SKM-1 treated with dmso at 0.1 percent for 144 hours (cell line): ENCODE measurements at regions not wholly inside any gene's neighbourhood (a gene's known extent, or its start where the extent isn't known, plus 50 kb on each side); places are given as distances from the start of the nearest gene placed in this dataset.
A peak's percentile ranks its signal among the peaks of the same experiment; 100 is the strongest.
"Not testable (repeated sequence)": the region's sequence is repeated elsewhere in the genome, so short reads cannot be mapped to it uniquely, and the experiment has no call there.

Experiments used
- DNase-seq: peaks from one replicate; lab custom pipeline; 2025; ENCODE audit not compliant: unreplicated experiment; lab: John Stamatoyannopoulos, UW

DNA sequence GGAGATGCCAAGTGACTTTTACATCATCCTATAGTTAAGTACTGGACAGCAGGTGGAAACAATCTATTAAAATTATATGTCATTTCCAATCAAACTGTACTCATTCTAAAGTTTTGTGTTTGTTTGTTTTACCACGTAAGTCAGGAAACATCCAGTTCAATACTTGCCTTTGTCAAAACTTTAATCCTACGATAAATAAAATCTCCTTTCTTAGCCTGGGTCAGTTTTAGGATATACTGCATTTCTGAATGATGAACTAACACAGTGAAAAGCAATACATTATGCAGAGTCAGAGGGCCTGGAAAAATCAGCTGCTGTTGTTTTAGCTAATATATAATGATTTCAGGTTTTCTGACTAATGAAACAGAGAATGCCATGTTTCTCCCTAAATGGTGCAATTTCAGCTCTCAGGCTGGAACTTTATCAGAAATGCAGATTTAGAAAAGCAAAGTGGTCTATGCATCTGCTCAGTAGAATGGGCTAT, 756.4 kb downstream of the CDH11 start:
- DNase-seq: no peak

DNA sequence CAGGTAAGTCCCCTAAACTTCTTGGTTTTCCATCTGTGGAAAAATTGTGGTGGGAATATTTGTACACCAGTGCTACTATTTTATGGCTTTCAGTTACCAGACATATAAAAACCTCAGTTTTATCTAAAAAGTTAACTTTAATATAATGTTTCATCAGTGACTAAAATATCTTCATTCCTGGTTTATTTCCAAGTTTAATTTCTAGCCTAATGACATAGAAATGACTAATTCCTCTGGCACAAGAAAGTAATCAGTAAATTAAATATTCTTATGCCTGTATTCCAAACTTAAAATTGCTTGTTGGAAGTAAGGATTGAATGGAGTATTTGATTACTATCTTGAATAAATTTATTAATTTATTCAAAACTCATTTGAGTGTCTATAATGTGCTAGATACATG, 757.0 kb downstream of the CDH11 start:
- DNase-seq: no peak

DNA sequence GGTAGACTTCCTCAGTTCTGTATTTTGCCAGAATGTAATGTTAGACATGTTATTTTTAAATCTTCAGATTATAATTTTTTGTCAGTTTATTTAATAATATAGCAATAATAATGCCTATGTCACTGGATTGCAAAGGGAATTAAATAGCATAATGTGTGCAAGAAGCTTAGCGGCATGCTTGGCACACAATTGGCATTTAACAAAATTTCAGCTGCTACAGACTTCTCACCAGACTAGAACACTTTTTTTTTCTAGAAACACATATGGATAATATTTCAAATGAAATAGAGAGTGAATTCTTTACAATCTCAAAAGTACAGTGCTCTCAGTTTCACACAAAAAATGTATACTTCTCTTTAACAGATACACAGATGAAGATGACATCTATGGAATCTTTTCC, 757.4 kb downstream of the CDH11 start:
- no peak for DNase-seq

DNA sequence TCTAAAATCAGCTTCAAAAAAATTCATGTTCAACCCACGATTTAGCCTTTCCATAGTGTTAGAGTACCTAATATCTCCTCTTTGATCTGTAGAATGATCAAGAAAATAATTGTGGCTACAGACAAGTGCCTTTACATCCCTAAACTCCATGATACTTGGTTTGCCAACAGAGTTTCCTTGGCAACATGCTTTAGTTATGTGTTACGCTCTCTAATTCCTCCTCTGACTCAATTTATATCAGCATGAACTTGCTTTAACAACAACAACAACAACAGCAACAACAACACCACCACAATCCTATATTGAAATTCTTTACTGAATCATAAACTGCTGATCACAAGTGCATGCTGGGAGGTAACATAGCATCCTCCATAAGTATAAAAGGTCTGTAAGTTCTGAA, 757.8 kb downstream of the CDH11 start:
- DNase-seq: no peak

DNA sequence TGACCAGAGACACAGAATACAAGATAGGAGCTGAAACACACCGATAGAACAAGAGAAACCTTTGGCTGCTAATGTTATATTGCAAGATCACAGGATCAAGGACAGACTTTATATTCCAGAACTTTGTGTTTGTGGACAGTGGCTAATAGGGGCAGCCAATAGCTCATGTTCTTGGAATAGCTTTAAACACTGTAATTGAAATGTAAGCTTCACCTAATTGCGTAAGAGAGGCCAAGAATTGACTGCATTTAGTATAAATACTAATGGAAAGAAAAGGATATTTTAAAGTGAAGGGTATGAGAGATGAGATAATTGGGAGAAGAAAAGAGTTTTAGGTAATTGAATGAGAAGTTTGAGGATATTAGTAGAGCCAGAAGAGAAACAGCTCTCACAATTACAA, 758.8 kb downstream of the CDH11 start:
- no peak for DNase-seq

DNA sequence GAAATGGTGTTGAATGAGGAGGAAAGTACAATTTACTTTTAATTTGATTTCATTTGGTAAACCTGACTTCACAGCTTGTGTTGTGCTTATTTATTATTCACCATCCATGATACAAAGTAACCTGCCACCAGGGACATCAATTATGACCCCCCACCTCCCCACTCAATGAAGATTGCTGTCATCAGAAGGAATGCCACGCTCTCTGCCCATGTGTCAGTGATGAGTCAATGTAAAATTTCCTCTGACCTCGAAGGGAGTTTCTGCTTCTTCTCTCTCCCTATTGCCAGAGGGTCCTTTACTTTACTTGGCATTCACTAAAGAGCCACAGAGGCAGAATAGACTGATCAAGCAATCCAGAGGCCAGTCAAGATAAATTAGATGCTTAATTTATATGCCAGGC, 759.7 kb downstream of the CDH11 start:
- DNase-seq: no peak

DNA sequence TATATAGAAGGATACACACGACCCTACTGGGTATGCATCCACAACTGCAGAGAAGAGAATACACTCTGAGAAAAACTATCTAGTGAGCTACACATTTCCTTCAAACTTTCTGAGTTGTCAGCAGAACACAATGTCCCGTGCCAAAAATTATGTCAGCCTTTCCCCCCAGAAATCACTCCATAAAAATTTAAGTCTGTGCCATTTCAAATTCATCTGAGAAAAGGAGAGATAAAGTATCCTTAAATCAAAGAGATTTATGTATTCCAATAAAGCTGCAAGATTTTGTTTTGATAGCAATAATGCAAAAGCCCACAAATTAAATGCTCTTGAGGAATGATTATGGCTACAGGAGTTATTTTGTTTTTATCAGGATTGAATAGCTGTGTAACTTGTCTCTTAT, 760.1 kb downstream of the CDH11 start:
- DNase-seq: no peak

DNA sequence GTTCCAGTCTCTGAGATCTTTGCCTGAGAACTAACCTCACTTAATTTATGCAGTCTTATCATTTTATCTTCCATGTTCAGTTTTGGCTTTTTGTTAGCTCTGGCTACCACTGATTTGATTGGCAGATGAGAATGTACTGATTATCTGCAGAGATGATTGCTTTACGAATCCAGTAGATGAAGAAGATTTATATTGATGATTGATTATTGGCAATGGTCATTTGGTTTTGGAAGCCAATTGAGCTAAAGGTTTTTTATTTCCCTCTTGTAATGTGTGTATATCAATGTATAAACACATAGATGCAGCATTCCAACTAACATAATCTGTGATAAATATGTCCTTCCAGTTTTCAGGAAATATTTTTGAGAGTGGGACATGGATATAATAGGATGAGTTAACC, 763.6 kb downstream of the CDH11 start:
- no peak for DNase-seq

DNA sequence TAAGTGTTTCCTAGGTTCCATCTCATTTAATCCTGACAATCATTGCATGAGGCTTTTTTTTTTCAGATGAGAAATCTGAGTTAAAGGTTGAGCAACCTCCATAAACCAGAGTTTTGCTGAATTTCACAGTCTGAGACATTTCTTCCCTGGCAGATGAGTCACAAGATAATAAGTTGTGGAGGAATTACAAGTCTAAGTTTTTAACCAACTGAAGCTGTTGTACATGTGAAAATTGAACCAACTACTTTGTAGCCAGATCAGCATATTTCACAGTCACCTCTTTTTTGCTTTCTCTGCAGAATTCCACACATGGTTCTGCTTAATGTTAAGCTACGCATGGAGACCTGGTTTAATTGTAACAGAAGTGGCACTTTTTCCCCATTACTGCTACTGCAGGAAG, 765.6 kb downstream of the CDH11 start:
- peak; percentile 13 for DNase-seq

DNA sequence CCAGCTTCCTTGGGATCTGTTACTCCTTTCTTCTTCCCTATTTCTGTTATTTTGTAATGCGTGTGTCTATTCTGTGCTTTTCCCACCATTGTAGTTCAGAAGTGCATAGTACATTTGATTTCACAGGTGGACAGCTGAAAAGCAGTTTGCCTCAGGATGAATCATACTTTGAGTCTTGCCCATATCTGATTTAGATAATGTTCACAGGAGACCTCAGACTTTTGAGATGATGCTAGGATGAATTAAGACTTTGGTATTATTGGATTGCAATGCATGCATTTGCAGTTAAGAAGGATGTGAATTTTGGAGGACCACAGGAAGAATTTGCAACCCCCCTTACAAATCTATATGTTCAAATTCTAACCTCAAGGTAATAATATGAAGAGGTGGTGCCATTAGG, 769.6 kb downstream of the CDH11 start:
- DNase-seq: no peak

DNA sequence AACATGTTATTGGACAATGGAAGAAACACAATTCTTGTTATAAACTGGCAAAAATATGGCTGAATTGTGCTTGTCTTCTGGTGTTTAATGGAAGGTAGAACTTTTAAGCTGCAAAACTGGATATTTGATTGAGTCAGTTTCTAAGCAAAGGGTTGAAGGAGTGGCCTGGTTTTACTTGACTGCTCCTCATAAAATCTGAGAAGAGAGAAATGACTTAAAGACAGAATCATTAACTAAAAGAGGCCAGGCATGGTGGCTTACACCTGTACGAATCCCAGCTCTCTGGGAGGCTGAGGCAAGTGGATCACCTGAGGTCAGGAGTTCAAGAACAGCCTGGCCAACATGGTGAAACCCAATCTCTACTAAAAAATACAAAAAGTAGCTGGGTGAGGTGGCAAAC, 770.7 kb downstream of the CDH11 start:
- DNase-seq: no peak

DNA sequence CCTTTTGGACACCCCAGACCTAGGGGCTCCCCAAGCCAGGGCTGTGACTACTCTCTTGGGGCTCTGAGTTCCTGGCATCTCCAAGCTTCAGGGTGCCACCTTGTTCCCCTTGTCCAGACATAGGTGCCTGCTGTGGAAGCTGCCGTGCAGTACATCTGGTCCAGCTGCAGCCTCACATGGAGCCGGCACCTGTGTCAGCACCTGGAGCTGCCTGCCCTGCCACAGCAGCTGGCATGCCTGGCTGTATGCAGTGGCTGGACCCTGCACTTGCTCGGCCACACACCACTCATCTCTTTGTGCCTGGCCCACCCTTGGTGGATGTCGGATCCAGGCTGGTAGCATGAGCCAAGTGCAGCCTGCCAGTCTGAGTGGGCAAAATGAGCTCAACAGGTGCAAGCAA, 775.8 kb downstream of the CDH11 start:
- no peak for DNase-seq

DNA sequence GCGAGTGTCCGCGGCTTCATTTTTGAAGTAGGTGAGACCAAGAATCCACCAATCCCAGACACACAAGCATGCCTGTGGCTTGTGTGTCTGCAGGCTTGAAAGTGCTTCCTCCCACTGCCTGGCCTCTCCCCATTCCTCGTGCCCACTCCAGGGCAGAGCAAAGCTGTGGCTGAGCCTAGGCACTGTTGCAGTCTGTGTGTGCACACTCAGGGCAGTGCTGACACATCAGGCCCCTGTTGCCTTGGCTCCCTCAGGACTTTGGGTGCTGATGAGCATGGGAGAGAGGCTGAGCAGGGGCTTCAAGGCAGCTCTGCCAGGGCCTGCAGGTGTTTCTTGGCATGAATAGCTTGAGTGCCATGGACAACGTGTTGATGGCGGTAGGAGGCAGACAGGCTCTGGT, 776.7 kb downstream of the CDH11 start:
- DNase-seq: no peak

DNA sequence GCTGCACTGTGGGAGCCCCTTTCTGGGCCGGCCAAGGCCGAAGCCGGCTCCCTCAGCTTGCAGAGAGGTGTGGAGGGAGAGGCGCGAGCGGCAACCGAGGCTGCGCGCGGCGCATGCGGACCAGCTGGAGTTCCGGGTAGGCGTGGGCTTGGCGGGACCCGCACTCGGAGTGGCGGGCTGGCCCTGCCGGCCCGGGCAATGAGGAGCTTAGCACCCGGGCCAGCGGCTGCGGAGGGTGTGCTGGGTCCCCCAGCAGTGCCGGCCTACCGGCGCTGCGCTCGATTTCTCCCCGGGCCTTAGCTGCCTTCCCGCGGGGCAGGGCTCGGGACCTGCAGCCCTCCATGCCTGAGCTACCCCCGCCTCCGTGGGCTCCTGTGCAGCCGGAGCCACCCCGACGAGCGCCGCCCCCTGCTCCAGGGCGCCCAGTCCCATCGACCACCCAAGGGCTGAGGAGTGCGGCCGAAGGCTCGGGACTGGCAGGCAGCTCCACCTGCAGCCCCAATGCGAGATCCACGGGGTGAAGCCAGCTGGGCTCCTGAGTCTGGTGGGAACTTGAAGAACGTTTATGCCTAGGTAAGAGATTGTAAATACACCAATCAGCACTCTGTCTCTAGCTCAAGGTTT, 777.9 kb downstream of the CDH11 start:
- not testable (repeated sequence) for DNase-seq

DNA sequence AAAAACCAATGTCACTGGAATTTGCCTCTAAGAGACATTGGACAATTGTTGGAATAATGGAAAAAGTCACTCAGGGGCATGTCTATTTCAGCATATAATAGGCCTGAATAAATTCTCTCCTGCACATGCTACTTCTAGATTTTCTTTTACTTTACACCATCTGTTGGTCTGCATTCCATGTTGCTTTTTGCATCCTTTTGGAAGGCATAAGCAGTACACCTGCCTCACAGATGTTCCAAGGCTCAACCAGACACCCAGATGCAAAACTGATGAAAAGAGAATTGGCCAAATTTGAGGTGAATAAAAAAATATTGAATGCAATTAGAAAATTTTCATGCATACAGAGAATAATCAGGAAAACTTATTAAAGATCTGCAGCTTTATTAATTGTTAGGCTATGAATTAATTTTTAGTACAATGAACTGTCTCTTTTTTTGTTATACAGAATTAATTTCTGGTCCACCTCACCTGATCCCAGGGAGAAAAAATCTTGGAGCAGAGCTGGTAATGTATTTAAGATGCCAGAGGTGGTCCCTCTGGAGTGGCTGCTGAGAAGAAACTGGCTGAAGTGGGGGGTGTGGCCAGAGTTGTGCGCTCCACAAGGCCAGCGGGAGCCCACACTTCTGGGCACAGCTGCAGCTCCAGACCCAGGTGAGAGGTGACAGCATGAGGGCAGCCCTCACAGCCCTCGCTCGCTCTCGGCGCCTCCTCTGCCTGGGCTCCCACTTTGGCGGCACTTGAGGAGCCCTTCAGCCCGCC, 778.6 kb downstream of the CDH11 start:
- DNase-seq: no peak

DNA sequence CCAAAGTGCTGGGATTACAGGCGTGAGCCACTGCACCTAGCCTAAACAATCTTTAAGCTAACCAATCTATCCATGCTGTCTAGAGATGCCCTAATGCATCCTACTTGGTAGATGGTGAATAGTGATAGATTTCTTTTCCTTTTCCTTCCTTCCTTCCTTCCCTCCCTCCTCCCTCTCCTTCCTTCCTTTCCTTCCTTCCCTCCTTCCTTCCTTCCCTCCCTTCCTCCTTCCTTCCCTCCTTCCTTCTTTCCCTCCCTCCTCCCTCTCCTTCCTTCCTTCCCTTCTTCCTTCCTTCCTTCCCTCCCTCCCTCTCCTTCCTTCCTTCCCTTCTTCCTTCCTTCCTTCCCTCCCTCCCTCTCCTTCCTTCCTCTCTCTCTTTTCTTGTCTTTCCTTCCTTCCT, 780.5 kb downstream of the CDH11 start:
- not testable (repeated sequence) for DNase-seq

DNA sequence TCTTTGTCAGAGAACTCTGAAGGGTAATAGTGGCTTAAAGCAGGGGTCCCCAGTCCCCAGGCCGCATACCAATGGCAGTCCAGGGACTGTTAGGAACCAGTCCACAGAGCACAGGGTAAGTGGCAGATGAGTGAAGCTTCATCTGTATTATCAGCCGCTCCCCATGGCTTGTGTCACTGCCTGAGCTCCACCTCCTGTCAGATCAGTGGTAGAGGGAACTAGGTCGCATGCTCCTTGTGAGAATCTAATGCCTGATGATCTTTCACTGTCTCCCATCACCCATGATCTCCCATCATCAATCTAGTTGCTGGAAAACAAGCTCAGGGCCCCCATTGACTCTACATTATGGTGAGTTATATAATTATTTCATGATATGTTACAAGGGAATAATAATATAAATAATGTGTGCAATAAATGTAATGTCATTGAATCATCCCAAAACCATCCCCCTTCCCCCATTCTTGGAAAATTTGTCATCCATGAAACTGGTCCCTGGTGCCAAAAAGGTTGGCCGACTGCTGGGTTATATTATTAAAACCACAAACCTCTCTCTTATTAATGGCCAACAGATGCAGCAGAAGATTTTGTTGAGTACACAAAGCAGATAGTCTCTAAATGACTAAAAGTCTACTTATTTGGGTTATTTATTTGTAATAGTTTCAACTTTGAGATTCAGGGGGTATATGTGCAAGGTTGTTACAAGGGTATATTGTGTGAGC, 782.7 kb downstream of the CDH11 start:
- DNase-seq: no peak

DNA sequence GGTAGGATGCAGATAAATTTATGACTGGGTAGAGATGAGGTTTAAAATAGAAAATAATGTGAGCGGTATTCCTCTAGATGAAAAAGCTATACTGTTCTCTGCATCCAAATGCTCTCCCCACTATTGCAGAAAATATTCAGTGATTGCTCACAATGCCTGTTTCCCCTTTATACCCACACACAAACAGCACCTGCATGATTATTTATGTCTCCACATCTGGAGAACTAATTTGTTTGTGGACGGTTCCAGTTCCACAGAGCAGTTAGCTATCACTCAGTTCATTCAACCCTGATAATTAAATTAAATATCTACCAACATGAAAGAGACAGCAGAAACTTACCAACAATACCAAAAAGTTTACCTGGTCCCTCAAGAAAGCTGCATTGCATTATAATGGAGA, 800.0 kb downstream of the CDH11 start:
- DNase-seq: no peak

DNA sequence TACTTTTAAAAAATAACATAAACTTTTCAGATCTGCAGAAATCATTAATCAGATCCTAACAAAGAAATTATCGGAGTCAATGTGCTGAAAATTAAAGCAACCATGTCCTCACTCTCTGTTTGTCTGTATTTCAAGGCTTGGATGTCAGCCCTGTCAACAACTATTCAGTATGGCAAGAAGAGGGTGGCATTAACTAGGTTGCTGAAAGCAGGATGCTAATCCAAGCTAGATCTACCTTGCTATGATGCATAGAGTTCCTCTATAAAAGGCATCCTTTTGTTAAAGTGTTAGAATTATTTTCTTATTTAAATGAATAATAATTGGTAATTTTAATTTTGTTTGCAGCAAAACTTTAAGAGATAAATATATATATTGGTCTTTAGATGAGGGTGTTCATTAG, 800.8 kb downstream of the CDH11 start:
- DNase-seq: no peak

DNA sequence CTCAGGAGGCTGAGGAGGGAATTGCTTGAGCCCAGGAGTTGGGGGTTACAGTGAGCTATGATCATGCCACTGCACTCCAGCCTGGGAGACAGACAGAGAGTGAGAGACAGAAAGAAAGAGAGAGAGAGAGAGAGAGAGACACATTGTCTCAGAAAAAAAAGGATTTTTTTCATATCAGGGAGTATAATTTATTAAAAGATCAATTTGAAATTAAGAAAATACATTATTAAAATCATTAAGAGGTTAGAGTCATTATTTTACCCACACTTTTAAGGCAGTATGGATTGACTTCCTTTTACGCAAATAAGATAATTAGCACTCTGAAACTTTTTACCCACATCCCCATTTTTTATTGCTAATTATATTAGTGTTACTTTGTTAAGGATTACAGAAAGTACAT, 804.3 kb downstream of the CDH11 start:
- DNase-seq: no peak

DNA sequence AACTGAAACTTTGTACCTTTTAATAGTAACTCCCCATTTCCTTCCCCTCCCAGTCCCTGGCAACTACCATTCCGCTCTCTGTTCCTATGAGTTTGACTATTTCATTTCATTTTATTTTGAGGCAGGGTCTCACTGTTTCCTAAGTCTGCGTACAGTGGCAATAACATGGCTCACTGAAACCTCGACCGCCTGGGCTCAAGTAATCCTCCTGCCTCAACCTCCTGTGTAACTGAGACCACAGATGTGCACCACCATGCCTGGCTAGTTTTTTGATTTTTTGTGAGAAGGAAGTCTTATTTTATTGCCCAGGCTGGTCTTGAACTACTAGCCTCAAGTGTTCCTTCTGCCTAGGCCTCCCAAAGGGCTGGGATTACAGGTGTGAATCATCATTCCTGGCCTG, 808.1 kb downstream of the CDH11 start:
- DNase-seq: no peak

DNA sequence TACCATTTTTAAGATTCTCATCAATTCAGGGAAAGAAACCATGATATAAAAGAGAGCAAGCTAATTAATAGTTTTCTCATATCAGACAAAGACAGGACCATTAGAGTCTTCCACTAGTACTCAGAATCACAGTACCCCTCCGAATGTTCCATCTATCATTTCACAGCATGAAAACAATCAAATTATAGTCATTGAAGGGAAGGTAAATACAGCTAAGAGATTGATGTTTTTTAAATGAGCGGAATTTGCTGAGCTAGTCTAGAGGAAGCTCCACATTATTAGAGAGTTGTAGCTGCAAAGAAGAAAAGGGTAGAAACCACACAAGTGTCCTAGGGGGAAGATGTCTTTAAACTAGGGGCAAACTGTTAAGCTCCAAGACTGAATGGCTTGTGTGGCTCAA, 808.9 kb downstream of the CDH11 start:
- no peak for DNase-seq
